Brain microvascular endothelial cell (primary cell): ENCODE measurements at regions not wholly inside any gene's neighbourhood (a gene's known extent, or its start where the extent isn't known, plus 50 kb on each side); places are given as distances from the start of the nearest gene placed in this dataset.
"Not testable (repeated sequence)": the region's sequence is repeated elsewhere in the genome, so short reads cannot be mapped to it uniquely, and the experiment has no call there.

ENCODE experiments used
- DNase-seq: peaks from one replicate; pipeline ENCODE4 v3.0.0-alpha.2; 2020
- H3K27ac ChIP-seq: fragments of 250-450 bp; sonication (Bioruptor Pico); 2 replicates; pipeline ENCODE4 v1.5.1; 2020; ENCODE audit warnings: mild to moderate bottlenecking, moderate library complexity
- H3K27me3 ChIP-seq: fragments of 250-450 bp; sonication (Bioruptor Pico); replicated peaks from 2 replicates; pipeline ENCODE4 v1.5.1; 2020; ENCODE audit warnings: mild to moderate bottlenecking
- H3K36me3 ChIP-seq: fragments of 250-450 bp; sonication (Bioruptor Pico); replicated peaks from 2 replicates; pipeline ENCODE4 v1.5.1; 2020; ENCODE audit warnings: mild to moderate bottlenecking
- H3K4me3 ChIP-seq: 2 replicates; pipeline ENCODE4 v1.5.1; 2011; ENCODE audit warnings: low read depth, mild to moderate bottlenecking, control low read depth, low read length, moderate library complexity
- CTCF ChIP-seq: IDR thresholded peaks from 2 replicates; pipeline ENCODE4 v1.5.1; 2011; ENCODE audit warnings: low read depth, mild to moderate bottlenecking, moderate library complexity, low read length, control low read depth, inconsistent platforms; ENCODE audit errors: missing control alignments
- in situ Hi-C: cut with HindIII; loops from 2 replicates; pipeline ENCODE4 v1.10.0; 2017; ENCODE audit warnings: low sequenced_read_pairs, low pct_ligation_motif_present

GRCh38 chr10:91096274-91096673 lies 124.2 kb upstream of the PCGF5 start:
- Histone ChIP-seq H3K4me3 (no peak overlapping the region), H3K27ac (no peak overlapping the region), H3K36me3 (no peaks in the 10 kb centered on the region), H3K27me3 (no peaks in the 10 kb centered on the region)
- no peak for DNase-seq
- no peak for TF ChIP-seq CTCF
- in situ Hi-C loops = no loop called here

- TF ChIP-seq CTCF = no peak
- Histone ChIP-seq H3K27ac (no peak overlapping the region), H3K27me3 (no peaks in the 10 kb centered on the region), H3K4me3 (no peak overlapping the region), H3K36me3 (no peaks in the 10 kb centered on the region)
- no peak for DNase-seq
- in situ Hi-C loops = no loop called here
These were observed 123.2 kb upstream of the PCGF5 start for GRCh38 chr10:91097313-91097712.

GRCh38 chr10:91098021-91098420 lies 122.4 kb upstream of the PCGF5 start:
- in situ Hi-C loops, DNase-seq, H3K36me3 ChIP-seq, H3K27me3 ChIP-seq, H3K27ac ChIP-seq, H3K4me3 ChIP-seq: not testable (repeated sequence)

- no peak for TF ChIP-seq CTCF
- no peak for DNase-seq
- no peak overlapping the region for H3K27ac ChIP-seq
- no peaks in the 10 kb centered on the region for H3K27me3 ChIP-seq
- H3K36me3 ChIP-seq = no peaks in the 10 kb centered on the region
- in situ Hi-C loops = no loop called here
- no peak overlapping the region for H3K4me3 ChIP-seq
These were observed 116.9 kb upstream of the PCGF5 start for GRCh38 chr10:91103384-91104192.

GRCh38 chr10:91104193-91105041 lies 116.0 kb upstream of the PCGF5 start:
- H3K27me3 ChIP-seq = no peaks in the 10 kb centered on the region
- H3K36me3 ChIP-seq = no peaks in the 10 kb centered on the region
- no peak for DNase-seq
- no peak overlapping the region for H3K4me3 ChIP-seq
- in situ Hi-C loops = no loop called here
- no peak for TF ChIP-seq CTCF
- no peak overlapping the region for H3K27ac ChIP-seq

- H3K27ac ChIP-seq = no peak overlapping the region
- DNase-seq = no peak
- TF ChIP-seq CTCF = no peak
These were observed 115.2 kb upstream of the PCGF5 start for GRCh38 chr10:91105269-91105668.

More at GRCh38 chr10:91105269-91105668, 115.2 kb upstream of the PCGF5 start:
- Histone ChIP-seq H3K4me3 (no peak overlapping the region), H3K27me3 (no peaks in the 10 kb centered on the region), H3K36me3 (no peaks in the 10 kb centered on the region)
- in situ Hi-C loops = no loop called here
